GM21576 (cell line): ENCODE measurements at regions not wholly inside any gene's neighbourhood (a gene's known extent, or its start where the extent isn't known, plus 50 kb on each side); places are given as distances from the start of the nearest gene placed in this dataset.

Experiments
- ATAC-seq: cut with Tn5 transposase; IDR thresholded peaks from one replicate; pipeline ENCODE4 v1.9.1; 2021; ENCODE audit warnings: mild to moderate bottlenecking, moderate library complexity; ENCODE audit not compliant: unreplicated experiment

GRCh38 chr6:156575361-156575760 is 201.8 kb upstream of the ARID1B start:
- no peak for ATAC-seq

- ATAC-seq: no peak
Measured at GRCh38 chr6:156564807-156565149, 212.4 kb upstream of the ARID1B start.

- peak; percentile 91 for ATAC-seq
Measured at GRCh38 chr6:156564127-156564806, 212.9 kb upstream of the ARID1B start.

- no peak for ATAC-seq
Measured at GRCh38 chr6:156563714-156564113, 213.5 kb upstream of the ARID1B start.

- no peak for ATAC-seq
Measured at GRCh38 chr6:156562636-156563035, 214.5 kb upstream of the ARID1B start.

GRCh38 chr6:156562019-156562418 is 215.2 kb upstream of the ARID1B start:
- no peak for ATAC-seq

GRCh38 chr6:156560476-156560875 is 216.7 kb upstream of the ARID1B start:
- no peak for ATAC-seq

- ATAC-seq: no peak
Measured at GRCh38 chr6:156559162-156559690, 218.0 kb upstream of the ARID1B start.

GRCh38 chr6:156557911-156558259 is 219.3 kb upstream of the ARID1B start:
- no peak for ATAC-seq

- no peak for ATAC-seq
Measured at GRCh38 chr6:156557251-156557910, 219.8 kb upstream of the ARID1B start.

- ATAC-seq: no peak
Measured at GRCh38 chr6:156556811-156557210, 220.4 kb upstream of the ARID1B start.

GRCh38 chr6:156555116-156555515 is 222.1 kb upstream of the ARID1B start:
- ATAC-seq: no peak

- no peak for ATAC-seq
Measured at GRCh38 chr6:156554160-156554559, 223.0 kb upstream of the ARID1B start.

- ATAC-seq: no peak
Measured at GRCh38 chr6:156552849-156553248, 224.3 kb upstream of the ARID1B start.

- ATAC-seq: no peak
Measured at GRCh38 chr6:156550949-156551348, 226.2 kb upstream of the ARID1B start.

- ATAC-seq: no peak
Measured at GRCh38 chr6:156545931-156546330, 231.2 kb upstream of the ARID1B start.

GRCh38 chr6:156545021-156545420 is 232.2 kb upstream of the ARID1B start:
- ATAC-seq: no peak

GRCh38 chr6:156544046-156544445 is 233.1 kb upstream of the ARID1B start:
- no peak for ATAC-seq

- ATAC-seq: no peak
Measured at GRCh38 chr6:156543431-156543830, 233.7 kb upstream of the ARID1B start.

GRCh38 chr6:156538875-156539660 is 238.1 kb upstream of the ARID1B start:
- no peak for ATAC-seq

GRCh38 chr6:156534594-156534993 is 242.6 kb upstream of the ARID1B start:
- ATAC-seq: no peak
